Calu3 (cell line): ENCODE measurements at regions not wholly inside any gene's neighbourhood (a gene's known extent, or its start where the extent isn't known, plus 50 kb on each side); places are given as distances from the start of the nearest gene placed in this dataset.
"Not testable (repeated sequence)": the region's sequence is repeated elsewhere in the genome, so short reads cannot be mapped to it uniquely, and the experiment has no call there.

Experiments
- BruUV-seq: library from RNA; stranded (reverse); fragments of 400-500 nt; replicated peaks from 2 replicates; lab custom pipeline; 2021; lab: Mats Ljungman, UMichigan
- CTCF ChIA-PET: fragments of 300-600 bp; sonication (Branson Sonifier 250); formaldehyde crosslinking; loops from one replicate; lab custom pipeline; 2022; ENCODE audit warnings: antibody characterized with exemption; lab: Charles Lee
- DNase-seq: peaks from one replicate; pipeline ENCODE4 v3.0.0; 2022
- H3K27ac Mint-ChIP-seq: one replicate; pipeline ENCODE4 v1.8.0; 2022; ENCODE audit warnings: mixed read lengths; ENCODE audit not compliant: unreplicated experiment
- H3K27me3 Mint-ChIP-seq: one replicate; pipeline ENCODE4 v1.8.0; 2022; ENCODE audit warnings: mixed read lengths; ENCODE audit not compliant: unreplicated experiment
- H3K36me3 Mint-ChIP-seq: one replicate; pipeline ENCODE4 v1.8.0; 2022; ENCODE audit warnings: mild to moderate bottlenecking, moderate library complexity, mixed read lengths; ENCODE audit not compliant: insufficient read depth, unreplicated experiment
- H3K4me1 Mint-ChIP-seq: one replicate; pipeline ENCODE4 v1.8.0; 2022; ENCODE audit warnings: mild to moderate bottlenecking, low read depth, mixed read lengths; ENCODE audit not compliant: unreplicated experiment
- H3K4me3 Mint-ChIP-seq: one replicate; pipeline ENCODE4 v1.8.0; 2022; ENCODE audit warnings: mild to moderate bottlenecking, low read depth, moderate library complexity, mixed read lengths; ENCODE audit not compliant: unreplicated experiment
- H3K9me3 Mint-ChIP-seq: one replicate; pipeline ENCODE4 v1.8.0; 2022; ENCODE audit warnings: low read depth, mixed read lengths; ENCODE audit not compliant: unreplicated experiment
- intact Hi-C: fragments of 100-400 bp; cut with micrococcal nuclease; formaldehyde crosslinking; loops from one replicate; pipeline ENCODE4 v1.10.0; 2022; ENCODE audit not compliant: unreplicated experiment
- TF ChIP-seq, protein P1 (sequence below): fragments of 200-600 bp; IDR thresholded peaks from one replicate; pipeline ENCODE4 v1.8.0; 2022; ENCODE audit warnings: antibody characterized with exemption; ENCODE audit not compliant: unreplicated experiment

DNA sequence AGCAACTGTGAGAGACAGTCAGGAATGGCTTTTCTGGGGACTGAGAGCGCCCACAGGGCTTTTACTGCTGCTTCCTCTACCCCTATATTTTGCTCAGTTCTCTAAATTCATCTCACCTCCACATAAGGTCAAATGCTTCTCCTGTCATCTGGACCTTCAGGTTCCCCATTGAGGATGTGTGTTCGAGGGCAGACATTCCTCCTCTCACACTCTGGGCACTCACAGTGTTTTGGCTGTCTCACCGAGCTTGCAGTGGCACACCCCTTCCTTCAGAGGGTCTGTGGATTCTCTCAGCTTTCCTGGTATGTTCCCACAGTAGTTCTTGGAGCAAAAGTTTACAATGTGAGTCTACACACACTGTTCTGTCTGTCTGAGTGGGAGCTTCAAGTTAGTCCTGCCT lies 127.8 kb upstream of the GLRA1 start:
- intact Hi-C loops: no loop called here
- no peak overlapping the region for H3K27ac Mint-ChIP-seq
- no TSS peak for BruUV-seq
- peaks cover 58% of the 10 kb centered on the region for H3K27me3 Mint-ChIP-seq
- TF ChIP-seq, protein P1, sequence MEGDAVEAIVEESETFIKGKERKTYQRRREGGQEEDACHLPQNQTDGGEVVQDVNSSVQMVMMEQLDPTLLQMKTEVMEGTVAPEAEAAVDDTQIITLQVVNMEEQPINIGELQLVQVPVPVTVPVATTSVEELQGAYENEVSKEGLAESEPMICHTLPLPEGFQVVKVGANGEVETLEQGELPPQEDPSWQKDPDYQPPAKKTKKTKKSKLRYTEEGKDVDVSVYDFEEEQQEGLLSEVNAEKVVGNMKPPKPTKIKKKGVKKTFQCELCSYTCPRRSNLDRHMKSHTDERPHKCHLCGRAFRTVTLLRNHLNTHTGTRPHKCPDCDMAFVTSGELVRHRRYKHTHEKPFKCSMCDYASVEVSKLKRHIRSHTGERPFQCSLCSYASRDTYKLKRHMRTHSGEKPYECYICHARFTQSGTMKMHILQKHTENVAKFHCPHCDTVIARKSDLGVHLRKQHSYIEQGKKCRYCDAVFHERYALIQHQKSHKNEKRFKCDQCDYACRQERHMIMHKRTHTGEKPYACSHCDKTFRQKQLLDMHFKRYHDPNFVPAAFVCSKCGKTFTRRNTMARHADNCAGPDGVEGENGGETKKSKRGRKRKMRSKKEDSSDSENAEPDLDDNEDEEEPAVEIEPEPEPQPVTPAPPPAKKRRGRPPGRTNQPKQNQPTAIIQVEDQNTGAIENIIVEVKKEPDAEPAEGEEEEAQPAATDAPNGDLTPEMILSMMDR: no peak
- no peaks in the 10 kb centered on the region for H3K36me3 Mint-ChIP-seq
- no peak for DNase-seq
- no peaks in the 10 kb centered on the region for H3K4me1 Mint-ChIP-seq
- H3K4me3 Mint-ChIP-seq: no peak overlapping the region
- CTCF ChIA-PET: interaction anchor here (1.1 kb wide), 1 partner anchor 88 kb away, joined by 3 read pairs; no protein-coding TSS in a partner anchor
- H3K9me3 Mint-ChIP-seq: peaks cover 2% of the 10 kb centered on the region

DNA sequence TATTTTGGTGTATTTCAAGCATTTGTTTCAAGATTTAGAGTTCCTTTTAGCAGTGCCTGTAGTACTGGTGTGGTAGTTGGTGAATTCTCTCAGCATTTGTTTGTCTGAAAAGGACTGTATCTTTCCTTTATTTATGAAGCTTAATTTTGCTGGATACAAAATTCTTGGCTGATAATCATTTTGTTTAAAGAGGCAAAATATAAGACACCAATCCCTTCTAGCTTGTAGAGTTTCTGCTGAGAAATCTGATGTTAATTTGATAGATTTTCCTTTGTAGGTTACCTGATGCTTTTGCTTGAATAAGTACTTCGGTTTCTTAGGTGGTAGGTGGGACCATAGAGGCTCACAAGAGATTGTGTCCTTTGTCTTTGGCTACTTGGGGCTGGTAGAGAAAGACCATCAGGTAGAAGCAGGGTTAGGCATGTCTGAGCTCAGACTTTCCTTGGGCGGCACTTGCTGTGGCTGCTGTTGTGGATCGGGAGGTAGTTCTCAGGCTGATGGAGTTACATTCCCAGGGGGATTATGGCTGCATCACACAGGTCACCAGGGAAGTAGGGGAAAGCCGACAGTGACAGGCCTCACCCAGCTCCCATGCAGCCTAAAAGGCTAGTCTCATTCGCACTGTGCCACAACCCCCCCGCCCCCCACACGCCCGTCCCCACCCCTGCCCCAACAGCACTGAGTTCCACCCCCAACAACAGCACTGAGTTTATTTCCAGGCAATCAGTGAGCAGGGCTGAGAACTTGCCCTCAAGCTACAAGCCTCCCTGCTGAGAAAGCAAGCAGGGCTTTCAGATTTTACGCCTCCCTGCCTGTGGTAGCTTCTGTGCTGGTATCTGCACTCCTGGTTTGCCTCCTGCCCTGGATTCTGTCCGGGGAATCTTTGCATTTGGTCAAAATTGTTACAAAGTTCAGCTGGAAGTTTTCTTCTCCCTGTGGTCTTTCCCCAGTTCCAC lies 127.1 kb upstream of the GLRA1 start:
- peaks cover 2% of the 10 kb centered on the region for H3K9me3 Mint-ChIP-seq
- CTCF ChIA-PET: interaction anchor here (1.1 kb wide), 1 partner anchor 89 kb away, joined by 3 read pairs; no protein-coding TSS in a partner anchor
- intact Hi-C loops: no loop called here
- no peak overlapping the region for H3K27ac Mint-ChIP-seq
- no peak overlapping the region for H3K4me3 Mint-ChIP-seq
- H3K27me3 Mint-ChIP-seq: peaks cover 51% of the 10 kb centered on the region
- TF ChIP-seq, protein P1: no peak
- BruUV-seq: no TSS peak
- H3K36me3 Mint-ChIP-seq: no peaks in the 10 kb centered on the region
- H3K4me1 Mint-ChIP-seq: no peaks in the 10 kb centered on the region
- DNase-seq: no peak

DNA sequence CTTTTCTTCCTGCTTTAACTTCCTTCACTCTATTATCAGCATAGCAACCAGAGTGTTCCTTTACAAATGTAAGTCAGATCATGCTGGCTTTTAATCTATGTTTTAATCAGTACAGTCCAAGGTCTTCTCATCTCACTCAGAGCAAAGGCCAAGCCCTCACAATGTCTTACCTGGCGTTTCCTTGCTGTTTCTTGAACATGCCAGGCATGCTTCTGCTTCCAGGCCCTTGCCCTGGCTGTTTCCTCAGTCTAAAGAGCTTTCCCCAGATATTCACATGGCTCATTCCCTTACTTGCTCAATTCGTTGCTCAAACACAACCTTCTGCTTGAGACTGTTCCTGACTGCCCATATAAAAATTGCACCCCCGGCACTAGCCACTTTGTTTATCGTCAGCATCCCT lies 121.7 kb upstream of the GLRA1 start:
- TF ChIP-seq, protein P1: no peak
- H3K4me3 Mint-ChIP-seq: no peak overlapping the region
- H3K27me3 Mint-ChIP-seq: peaks cover 17% of the 10 kb centered on the region
- intact Hi-C loops: no loop called here
- BruUV-seq: no TSS peak
- H3K27ac Mint-ChIP-seq: no peak overlapping the region
- no peak for DNase-seq
- H3K4me1 Mint-ChIP-seq: no peaks in the 10 kb centered on the region
- CTCF ChIA-PET: no interaction called here
- peaks cover 2% of the 10 kb centered on the region for H3K9me3 Mint-ChIP-seq
- no peaks in the 10 kb centered on the region for H3K36me3 Mint-ChIP-seq

DNA sequence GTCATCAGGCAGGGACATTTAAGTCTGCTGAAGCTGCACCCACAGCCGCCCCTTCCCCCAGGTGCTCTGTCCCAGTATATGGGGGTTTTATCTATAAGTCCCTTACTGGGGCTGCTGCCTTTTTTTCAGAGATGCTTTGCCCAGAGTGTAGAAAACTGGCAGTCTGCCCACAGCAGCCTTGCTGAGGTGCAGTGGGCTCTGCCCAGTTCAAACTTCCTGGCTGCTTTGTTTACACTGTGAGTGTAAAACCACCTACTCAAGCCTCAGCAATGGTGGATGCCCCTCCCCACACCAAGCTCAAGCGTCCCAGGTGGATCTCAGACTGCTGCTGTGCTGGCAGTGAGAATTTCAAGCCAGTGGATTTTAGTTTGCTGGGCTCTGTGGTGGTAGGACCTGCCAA lies 114.2 kb upstream of the GLRA1 start:
- intact Hi-C loops, H3K36me3 Mint-ChIP-seq, H3K9me3 Mint-ChIP-seq, BruUV-seq, H3K4me3 Mint-ChIP-seq, H3K4me1 Mint-ChIP-seq, H3K27me3 Mint-ChIP-seq, H3K27ac Mint-ChIP-seq: not testable (repeated sequence)
- CTCF ChIA-PET: interaction anchor here (0.7 to 1.4 kb wide), 3 partner anchors 8 to 830 kb away, joined by 3 to 8 read pairs (median 3); no protein-coding TSS in a partner anchor
- DNase-seq: peak; percentile 55

DNA sequence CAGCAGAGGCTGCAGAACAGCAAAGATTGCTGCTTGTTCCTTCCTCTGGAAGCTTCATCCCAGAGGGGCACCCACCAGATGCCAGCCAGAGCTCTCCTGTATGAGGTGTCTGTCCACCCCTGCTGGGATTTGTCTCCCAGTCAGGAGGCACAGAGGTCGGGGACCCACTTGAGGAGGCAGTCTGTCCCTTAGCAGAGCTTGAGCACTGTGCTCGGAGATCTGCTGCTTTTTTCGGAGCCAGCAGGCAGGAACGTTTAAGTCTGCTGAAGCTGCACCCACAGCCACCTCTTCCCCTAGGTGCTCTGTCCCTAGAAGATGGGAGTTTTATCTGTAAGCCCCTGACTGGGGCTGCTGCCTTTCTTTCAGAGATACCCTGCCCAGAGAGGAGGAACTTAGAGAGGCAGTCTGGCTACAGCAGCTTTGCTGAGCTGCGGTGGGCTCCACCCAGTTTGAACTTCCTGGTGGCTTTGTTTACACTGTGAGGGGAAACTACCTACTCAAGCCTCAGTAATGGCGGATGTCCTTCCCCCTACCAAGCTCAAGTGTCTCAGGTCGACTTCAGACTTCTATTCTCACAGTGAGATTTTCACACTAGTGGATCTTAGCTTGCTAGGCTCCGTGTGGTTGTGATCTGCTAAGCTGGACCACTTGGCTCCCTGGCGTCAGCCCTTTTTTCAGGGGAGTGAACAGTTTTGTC lies 101.8 kb upstream of the GLRA1 start:
- H3K36me3 Mint-ChIP-seq, H3K4me3 Mint-ChIP-seq, BruUV-seq, H3K4me1 Mint-ChIP-seq, H3K27ac Mint-ChIP-seq, H3K9me3 Mint-ChIP-seq, H3K27me3 Mint-ChIP-seq, intact Hi-C loops: not testable (repeated sequence)
- DNase-seq: peak; percentile 53
- CTCF ChIA-PET: interaction anchor here (0.7 kb wide), 2 partner anchors 14 to 249 kb away, joined by 3 to 8 read pairs; no protein-coding TSS in a partner anchor
